OCI-M1 (cell line): ENCODE measurements at regions not wholly inside any gene's neighbourhood (a gene's known extent, or its start where the extent isn't known, plus 50 kb on each side); places are given as distances from the start of the nearest gene placed in this dataset.
A peak's percentile ranks its signal among the peaks of the same experiment; 100 is the strongest.

Experiments
- DNase-seq: peaks from one replicate; lab custom pipeline; 2025; lab: John Stamatoyannopoulos, UW

- DNase-seq, result no peak
Observed at GRCh38 chr3:109903100-109903499, 565.8 kb upstream of the DPPA4 start.

DNA sequence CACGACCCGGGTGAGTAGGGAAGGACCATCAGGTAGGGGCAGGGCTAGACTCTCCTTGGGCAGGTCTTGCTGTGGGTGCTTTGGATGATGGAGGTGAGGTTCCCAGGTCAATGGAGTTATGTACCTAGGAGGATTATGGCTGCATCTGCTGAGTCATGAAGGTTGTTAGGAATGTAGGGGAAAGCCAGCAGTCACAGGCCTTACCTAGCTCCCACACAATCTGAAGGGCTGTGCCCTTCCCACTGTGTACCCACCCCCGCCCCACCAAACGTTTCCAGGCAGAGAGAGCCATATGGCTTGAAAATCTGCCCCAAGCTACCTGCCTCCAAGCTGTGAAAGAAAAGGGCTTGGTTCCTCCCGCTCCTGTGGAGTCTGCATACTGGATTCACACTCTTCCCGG is 573.4 kb upstream of the DPPA4 start:
- DNase-seq, result peak; percentile 29

GRCh38 chr3:109918740-109919139 is 581.4 kb upstream of the DPPA4 start:
- DNase-seq, result no peak

DNA sequence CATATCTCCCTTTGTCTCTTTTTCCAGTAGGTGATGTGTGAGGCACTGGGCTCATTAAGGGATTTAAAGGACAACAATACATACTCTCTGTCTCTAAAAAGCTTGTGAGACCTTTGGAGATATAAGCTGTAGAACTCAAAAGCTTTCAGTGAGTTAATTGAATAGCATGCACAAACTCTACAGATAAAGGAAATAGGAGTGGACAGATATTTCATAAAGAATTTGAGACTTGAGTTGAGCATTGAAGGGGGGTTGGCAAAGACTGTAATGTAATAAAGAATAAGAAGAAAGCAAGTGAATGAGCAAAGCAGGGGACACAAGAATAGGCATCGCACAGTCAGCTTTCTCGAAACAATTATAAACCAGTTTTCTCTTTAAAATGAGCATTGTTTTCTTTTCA is 583.4 kb upstream of the DPPA4 start:
- no peak for DNase-seq

DNA sequence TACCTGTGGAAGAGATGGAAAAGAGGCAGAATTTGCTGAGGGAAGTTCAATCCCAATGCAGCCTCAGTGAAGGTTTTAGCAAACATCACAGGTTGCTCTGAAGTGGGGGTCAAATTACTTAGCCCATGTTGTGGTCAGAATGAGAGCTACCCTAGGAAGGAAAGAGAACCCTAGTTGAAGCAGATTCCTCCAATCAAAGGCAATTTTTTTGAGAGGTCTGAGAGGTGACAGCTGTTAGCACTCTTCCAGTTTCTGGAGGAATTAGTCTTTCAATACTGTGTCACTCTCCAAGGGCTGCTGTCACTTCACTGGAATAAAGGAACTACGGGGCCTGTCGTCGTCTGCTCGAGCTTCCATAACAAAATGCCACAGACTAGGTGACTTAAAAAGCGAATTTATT is 584.2 kb upstream of the DPPA4 start:
- no peak for DNase-seq

DNA sequence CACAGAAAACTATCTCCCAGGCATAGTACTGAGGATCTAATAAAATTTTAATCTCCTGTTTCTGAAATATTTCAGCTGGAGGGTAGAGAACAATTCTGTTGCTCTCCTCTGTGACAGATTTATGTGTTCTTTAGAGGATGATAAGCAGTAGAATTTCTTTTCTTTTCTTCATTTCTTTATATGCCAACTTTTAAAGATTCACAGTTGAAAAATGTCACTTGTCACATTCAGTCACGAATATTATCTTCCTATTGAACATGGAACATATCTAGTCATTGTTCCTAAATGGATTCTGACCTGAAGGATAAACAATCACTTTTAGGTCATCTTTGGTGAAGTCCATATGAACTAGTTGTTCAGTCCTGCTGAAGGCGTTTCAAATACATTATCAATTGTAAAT is 585.5 kb upstream of the DPPA4 start:
- no peak for DNase-seq

DNA sequence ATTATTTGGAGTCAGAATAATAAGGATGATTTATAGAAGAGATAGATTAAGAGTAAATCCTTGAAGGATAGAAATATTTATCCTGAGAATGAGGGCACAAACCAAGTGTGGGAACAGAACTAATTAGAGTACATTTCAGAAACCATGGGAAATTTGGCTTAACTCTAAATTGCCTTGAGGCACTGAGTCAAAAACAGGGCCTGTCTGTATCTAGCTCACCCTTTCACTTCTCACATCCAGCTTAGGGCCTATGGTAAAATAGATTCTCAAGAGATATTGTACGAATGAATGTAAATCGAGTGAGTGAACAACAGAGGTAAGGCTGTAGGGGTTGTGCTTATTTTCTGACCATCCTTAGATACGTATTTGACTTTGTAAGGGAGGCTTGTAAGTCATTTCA is 586.1 kb upstream of the DPPA4 start:
- DNase-seq, result peak; percentile 25

GRCh38 chr3:109924196-109924595 is 586.9 kb upstream of the DPPA4 start:
- DNase-seq, result no peak

- DNase-seq, result no peak
Observed at GRCh38 chr3:109926376-109926775, 589.0 kb upstream of the DPPA4 start.

- peak; percentile 15 for DNase-seq
Observed at GRCh38 chr3:109927161-109927560, 589.8 kb upstream of the DPPA4 start.

DNA sequence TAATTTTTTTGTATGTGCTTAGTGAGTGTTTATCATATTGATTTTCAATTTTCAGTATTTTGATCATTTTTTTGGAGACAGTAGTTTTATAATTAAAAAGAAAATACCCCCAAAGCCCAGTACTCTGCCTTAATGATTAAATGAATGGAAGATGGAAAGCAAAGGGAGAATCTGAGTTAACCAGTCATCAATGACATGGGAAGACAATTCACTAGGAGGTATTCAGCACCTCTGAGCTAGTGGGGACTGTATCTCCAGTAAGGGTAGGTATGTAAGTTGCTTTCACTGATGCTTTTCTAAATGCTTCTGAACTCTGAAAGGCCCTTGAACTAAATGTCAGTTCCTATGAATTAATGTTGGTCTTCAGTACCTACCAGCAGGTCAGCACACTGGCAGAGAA is 590.4 kb upstream of the DPPA4 start:
- no peak for DNase-seq

DNA sequence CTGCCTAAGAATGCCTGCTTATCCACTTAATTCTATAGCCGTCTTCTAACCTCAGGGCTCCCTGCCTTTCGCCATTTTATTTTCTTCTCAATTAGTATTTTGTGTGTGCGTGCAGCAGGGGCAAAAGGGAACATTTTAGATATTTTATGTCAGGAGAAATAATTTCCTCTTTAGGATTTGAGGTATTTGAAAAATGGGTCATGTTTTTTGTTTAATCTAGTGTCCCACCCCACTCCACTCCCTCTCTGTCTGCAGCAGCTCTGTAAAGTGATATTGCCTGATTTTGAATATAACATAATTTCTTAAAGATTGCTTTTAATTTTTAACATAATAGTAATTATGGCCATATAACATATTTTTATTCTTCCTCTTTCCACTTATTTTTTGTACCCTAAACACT is 593.2 kb upstream of the DPPA4 start:
- no peak for DNase-seq

DNA sequence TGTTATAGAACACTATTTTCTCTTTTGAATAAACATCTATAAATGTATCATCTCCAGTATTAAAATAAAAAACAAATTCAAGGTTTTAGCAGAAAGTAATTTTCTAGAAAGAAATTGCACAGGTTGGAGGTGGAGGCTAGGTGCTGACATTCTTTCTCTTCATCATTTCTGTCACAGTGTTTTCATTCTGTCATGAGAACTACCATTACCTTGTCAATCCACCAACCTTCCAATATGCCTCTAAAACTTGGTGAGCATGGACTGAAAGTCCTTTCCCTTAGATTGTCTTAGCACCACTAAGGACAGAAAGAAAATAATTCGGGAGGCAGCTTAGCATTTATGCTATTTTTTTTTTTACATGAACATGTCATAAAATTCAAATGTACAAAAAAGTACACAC is 596.2 kb upstream of the DPPA4 start:
- no peak for DNase-seq

DNA sequence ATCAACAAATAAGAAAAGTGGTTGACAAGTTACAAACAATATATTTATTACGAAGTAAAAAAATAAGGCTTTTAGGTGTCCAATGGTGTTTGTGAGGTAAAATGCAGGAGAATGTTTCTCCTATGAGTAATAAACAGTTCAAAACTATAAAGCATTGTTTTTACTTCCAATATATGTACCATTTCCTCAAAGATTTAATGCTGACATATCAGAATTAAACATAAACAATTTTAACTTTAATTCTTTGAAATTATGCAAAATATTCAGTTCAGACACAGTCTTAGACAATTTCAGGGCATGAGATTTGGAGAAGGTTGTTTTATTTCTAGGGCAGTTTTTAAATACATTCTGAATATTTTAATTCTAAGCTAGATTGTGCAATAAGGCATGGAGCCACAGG is 602.5 kb upstream of the DPPA4 start:
- no peak for DNase-seq

- no peak for DNase-seq
Observed at GRCh38 chr3:109943181-109943580, 605.8 kb upstream of the DPPA4 start.

DNA sequence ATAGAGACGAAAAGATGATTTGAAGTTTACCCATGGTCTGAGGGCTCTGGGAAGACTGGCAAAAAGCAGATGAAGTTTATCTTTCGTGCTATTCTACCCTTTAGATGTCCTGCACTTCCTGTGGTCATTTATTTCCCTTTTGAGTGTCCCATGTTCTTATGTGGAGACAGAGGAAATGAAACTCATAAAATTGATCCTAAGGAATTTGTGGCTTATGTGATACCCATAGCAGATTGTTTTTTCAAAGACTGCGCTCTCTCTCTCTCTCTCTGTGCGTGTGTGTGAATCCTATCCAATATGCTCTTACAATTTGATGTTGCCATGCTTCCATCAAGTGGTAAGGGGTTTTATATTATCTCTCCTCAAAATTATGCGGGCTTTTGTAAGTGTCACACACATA is 607.5 kb upstream of the DPPA4 start:
- DNase-seq, result no peak

DNA sequence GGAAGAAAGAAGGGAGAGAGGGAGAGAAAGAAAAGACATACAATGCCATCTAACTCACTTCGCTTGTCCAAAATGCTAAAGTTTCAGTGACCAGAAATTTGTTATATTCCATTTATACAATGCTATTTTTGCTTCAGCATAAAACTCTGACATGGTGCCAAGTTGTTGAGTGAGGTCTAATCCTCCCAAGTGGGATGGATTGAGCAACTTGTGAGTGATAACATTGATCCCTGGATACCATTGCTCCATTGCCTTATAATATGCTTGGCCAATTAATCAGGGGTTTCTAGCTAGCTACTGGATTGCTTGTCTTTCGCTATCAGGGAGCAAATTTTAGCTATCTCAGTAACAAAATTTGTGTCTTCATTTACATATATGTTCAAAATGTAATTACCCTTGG is 615.6 kb upstream of the DPPA4 start:
- no peak for DNase-seq

DNA sequence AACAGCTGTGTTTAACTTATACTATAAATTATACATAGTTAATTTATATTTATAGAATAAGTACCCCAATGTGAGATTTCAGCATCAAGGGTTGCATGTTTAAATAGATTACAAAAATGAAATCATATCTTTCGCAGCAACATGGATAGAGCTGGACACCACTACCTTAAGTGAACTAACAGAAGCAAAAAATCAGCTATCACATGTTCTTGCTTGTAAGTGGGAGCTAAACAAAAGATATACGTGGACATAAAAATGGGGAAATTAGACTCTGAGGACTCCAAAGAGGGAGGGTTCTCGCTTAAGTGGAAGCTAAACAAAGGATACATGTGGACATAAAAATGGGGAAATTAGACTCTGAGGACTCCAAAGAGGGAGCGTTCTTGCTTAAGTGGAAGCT is 626.5 kb upstream of the DPPA4 start:
- DNase-seq, result peak; percentile 5

GRCh38 chr3:109973733-109974132 is 636.4 kb upstream of the DPPA4 start:
- DNase-seq, result no peak

- no peak for DNase-seq
Observed at GRCh38 chr3:109977897-109978296, 640.6 kb upstream of the DPPA4 start.

GRCh38 chr3:109982201-109982600 is 644.9 kb upstream of the DPPA4 start:
- no peak for DNase-seq

DNA sequence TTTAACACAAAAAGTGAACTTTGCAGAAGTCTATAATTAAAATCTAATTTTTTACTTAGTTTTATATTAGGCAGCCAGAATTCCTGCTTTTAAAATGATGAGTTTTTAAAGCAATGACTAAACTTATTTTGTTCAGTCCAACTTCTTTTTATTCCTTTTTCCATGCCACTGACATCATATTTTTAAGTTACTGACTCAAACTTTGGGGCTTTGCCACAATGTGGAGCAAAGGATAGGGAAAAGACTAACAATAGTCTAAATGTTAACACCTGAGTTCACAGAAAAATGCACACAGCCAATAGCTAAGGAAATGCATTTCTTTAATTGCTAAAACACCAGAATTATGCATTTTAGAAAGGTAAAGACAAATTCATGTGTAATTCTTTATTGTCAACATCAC is 647.6 kb upstream of the DPPA4 start:
- DNase-seq, result no peak

DNA sequence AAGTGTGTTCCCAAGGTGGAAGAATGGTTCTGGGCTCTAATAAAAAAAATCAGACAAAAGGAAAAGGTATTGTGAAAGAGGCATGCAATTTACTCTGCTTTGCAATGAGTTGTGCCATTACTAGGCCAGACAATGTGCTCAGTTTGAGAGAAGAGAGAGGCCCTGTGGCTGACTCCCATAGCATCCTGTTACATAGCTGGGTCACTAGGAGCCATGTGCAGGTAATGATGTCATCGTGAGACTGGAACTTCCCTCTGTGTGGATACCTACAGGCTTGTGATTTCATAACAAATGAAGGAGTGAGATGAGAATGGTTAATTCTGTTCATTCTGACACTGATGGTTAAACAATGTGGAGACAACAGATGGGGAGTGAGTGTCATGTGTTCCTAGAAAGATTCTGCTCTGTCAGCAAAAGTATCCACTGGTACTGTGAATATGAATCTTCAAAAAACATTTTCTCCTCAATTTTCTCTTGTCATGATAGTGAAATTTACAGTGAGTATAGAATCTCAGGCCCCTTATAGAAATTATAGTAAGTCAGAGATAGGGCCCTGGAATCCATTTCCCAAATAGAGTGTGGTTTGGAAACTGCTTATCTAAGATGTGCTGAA is 648.7 kb upstream of the DPPA4 start:
- DNase-seq, result no peak

GRCh38 chr3:109994853-109995252 is 657.5 kb upstream of the DPPA4 start:
- no peak for DNase-seq

DNA sequence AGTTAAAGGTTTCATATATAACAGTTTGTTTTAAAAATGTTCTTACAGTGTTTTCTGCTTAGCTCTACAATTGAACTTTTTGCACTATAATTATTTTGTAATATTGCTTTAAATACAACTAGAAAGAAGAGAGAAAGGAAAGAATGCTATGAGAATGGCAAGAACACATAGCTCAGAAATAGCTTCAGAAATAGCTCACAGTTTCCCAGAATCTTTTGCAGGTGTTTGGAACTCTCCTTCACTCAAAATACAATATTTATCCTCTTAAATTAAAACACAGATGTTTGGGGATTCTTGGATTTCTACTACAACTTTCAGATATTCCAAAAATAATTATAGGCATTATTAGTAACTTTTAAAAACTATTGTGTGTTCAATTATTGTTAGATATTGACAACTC is 658.0 kb upstream of the DPPA4 start:
- DNase-seq, result no peak
